Activated CD4-positive, alpha-beta T cell treated with anti-CD3 and anti-CD28 coated beads, Interleukin-2, Interleukin-6, amounts not matched to agents 100 ng/mL and 50 ng/mL, durations not matched to agents 16 hours and 8 hours (primary cell): ENCODE measurements at regions not wholly inside any gene's neighbourhood (a gene's known extent, or its start where the extent isn't known, plus 50 kb on each side); places are given as distances from the start of the nearest gene placed in this dataset.

Source experiments
- DNase-seq: peaks from one replicate; pipeline ENCODE4 v3.0.0-alpha.2; 2020

GRCh38 chr19:28522545-28522922, 690.4 kb downstream of the UQCRFS1 start:
- DNase-seq, result no peak

DNA sequence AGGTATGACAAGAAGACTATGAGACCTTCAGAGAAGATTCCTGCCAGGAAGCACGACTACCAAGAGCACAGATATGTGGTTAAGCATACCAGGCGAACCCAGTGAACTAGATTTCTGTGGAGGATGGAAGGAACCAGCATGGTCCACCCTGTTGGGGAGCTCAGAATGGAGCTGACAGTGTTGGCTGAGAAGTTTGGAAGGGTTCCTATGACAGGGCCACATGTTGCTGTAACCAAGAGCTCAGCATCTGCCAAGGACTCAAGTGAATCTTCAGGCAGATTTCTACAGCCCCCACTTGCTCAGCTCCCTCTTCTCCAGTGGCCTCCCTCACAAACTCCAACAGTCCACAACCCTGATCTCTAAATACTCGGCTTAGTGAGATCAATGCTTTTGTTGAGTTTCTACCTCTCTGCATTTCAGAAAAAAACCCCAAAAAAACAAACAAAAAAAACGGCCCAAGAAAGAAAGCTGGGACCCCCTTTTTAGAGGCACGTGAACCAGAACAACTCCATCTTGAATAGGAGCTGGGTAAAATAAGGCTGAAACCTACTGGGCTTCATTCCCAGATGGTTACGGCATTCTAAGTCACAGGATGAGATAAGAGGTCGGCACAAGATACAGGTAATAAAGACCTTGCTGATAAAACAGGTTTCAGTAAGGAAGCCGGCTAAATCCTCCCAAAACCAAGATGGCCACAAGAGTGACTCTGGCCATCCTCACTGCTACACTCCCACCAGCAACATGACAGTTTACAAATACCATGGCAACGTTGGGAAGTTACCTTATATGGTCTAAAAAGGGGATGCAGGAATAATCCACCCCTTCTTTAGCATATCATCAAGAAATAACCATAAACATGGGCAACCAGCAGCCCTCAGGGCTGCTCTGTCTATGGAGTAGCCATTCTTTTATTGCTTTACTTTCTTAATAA, 691.1 kb downstream of the UQCRFS1 start:
- DNase-seq, result no peak

- no peak for DNase-seq
Measured at GRCh38 chr19:28520998-28521568, 691.9 kb downstream of the UQCRFS1 start.

DNA sequence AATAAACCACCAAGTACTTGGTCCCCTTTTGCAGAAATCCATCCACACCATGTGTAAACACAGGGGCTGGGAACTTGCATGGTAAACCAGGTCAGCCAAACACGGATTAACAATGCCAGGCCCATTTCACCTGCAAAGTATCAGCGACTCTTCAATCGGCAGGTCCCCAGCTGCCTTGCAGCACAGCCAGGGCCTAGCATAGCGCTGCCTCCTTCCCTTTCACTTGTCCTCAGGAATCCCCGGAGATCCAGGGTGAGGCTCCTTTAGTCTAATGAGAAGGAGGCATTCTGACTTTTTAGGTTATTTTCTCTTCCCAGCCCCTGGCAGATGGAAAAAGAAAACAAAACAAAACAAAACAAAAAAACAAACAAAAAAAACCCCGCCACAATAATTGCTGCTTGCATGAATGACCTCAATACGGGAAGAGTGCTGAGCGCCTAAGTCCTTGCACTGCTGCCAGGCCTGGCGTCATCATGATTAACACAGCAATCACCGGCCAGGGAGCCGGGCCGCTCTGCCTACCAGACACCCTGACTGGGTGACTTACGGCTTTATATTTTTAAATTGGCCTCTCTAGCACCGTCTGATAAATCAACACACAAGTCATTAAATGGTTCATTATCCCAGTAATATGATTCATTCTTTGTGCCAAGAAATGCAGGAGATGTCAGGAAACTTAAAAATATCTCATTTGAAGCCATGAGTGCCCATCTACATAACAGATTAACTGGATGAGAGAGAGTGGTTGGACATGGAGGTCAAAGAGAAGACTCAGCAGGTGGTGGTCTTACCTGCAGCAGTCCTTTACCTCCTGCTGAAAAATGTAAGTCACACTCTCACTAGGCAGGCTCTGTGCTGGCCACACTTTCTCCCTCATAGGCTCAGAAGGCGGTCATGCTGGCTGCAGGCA, 692.7 kb downstream of the UQCRFS1 start:
- DNase-seq, result no peak

DNA sequence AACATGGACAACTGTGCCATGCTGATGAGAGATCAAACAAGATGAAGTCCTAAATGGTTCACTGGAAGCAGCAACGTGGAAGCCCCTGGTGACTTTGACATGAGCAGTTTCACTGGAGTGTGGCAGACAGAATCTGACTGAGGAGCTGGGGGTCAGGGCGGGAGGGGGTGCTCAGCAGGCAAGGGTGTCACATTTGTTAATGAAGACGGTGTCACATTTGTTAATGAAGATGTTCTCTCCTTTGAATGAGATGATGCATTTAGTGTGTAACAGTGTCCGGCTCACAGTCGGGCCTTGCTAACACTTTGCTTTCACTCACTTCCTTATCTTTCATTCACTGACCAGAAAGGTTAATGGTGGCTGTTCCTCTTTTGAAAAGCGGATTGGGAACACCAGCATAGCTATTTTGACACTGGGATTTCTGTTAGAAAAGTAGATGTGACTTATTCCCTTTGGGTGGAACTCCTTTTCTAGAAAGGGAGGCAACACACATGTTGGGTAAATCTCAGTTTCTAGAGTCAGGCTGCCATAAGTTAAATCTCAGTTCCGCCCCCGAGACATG, 693.7 kb downstream of the UQCRFS1 start:
- DNase-seq, result no peak

DNA sequence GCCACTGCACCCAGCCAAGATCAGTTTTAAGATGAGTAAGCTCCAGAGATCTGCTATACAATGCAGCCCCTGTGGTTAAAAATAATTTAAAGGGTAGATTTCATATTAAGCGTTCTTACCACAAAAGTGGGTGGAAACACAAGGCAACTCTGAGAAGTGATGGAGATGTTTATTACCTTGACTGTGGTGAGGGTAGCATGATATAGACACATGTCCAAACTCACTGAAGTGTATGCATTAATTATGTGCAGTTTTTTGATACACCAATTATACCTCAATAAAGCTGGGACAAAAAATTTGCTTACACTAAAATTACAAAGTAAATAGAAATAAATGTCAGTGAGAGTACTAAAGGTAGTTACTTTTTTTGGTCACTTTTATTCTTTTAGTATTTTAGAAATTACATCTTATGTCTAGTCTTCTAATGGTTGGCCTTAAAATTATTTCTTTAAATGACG, 696.5 kb downstream of the UQCRFS1 start:
- no peak for DNase-seq

GRCh38 chr19:28514166-28514565, 698.8 kb downstream of the UQCRFS1 start:
- DNase-seq, result no peak

- DNase-seq, result no peak
Measured at GRCh38 chr19:28511655-28512054, 701.3 kb downstream of the UQCRFS1 start.

DNA sequence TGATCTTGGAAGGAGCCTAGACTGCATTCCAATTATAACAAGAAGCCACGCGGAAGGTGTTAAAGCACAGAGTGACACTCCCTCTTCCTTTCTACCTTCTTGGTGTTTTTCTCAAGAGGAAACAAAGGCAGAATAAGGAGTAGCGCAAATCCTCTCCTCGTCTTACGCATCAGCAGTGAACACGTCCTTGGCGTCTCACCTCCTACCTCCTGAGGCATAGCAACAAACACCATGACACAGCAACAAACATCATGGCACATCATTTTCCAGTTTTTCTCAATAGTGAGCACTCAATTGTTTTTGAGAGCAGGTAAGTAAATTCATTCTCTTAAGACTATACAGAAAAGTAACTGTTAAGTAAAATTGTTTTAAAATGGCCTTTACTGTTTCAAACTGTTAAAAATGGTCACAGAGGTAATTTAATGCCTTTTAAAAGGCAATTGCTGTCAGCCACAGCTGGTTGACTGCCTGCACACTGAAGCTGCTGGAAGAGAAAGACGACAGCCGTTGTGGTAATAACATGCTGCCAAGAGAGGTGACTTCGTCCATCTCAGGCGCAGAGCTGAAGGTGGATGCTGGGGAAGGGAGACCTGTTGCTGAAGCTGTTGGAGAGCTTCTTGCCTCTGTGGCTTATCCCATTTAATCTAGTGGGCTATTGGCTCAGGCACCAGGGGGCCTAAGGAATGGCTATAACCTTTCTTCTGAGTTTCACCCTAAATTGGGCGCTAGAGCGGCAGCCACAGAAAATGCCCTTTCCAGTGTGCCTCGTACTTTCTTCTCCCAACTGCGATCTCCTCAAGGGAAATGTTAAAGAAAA, 703.7 kb downstream of the UQCRFS1 start:
- no peak for DNase-seq

DNA sequence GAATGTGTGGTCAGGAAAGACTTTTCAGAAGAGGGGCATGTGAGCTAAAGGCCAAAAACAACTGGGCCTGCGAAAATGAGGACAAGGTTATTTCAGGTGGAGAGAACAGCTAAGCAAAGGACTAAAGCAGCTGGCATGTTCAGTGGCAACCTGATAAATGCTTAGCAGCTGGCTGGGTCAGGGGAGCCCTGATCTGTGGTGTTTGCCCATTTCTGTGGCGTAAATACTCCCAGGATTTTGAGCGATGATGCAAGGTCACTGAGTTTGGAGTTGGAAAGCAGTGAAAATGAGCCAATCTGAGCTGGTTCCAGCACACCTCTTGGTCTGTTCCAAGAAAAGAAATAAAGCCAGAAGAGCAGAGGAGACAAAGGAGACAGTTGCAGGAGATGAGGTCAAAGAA, 704.3 kb downstream of the UQCRFS1 start:
- no peak for DNase-seq

GRCh38 chr19:28505933-28506332, 707.0 kb downstream of the UQCRFS1 start:
- no peak for DNase-seq

DNA sequence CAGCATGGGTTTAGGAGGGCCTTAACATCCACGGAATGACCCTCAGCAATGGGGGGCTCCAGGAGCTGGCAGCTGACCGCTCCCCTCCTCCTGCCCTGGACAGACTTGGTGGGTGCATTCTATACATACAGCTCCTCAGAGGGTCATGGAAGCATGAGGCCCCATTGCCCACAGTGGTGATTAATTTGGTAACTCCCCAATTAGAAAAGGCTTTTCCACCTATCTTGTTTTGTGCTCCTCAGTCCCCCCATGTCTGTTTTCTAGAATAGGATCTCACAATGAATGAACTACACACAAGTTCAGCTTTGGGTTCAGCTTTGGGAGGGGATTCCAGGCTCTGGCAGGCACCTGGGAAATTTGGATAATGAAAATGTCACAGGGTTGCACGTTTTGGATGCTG, 707.8 kb downstream of the UQCRFS1 start:
- no peak for DNase-seq

DNA sequence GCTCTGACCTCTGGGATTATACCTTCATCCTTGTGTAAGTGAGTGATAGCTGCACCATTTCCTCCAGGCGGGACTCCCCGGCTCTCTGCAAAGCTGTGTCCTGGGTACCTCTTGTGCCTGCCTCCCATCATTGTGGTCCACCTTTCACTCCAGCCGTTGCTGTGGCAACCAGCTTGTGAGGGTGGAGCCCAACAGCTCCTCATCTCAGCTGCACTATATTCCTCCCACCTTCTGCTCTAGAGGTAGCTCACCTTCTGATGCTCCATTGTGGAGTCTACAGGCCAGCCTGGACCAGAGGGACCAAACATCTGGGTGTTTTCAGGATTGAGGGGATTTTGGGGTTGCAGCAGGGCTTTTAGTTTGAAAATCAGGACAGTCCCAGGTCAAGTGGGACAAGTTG, 708.2 kb downstream of the UQCRFS1 start:
- DNase-seq, result no peak

DNA sequence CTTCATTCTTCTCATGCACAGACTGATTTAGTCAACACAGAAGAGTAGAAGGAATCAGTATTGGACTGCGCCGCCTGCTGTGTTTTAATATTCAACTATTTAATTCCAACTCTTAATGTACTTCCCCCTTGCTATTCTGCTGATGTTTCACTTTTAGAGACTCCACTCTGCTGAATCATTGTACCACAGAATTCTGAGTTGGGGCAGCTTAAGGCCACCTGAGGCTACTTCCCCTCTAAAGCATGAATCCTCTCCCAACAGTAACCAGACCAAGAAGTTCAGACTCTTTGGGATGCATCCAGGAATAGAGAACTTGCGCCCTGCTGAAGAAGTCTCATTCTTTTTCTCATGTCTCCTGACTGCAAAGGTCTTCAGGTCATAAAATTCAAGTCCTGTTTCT, 708.8 kb downstream of the UQCRFS1 start:
- no peak for DNase-seq

GRCh38 chr19:28502879-28503734, 709.8 kb downstream of the UQCRFS1 start:
- no peak for DNase-seq

- no peak for DNase-seq
Measured at GRCh38 chr19:28501976-28502375, 711.0 kb downstream of the UQCRFS1 start.

GRCh38 chr19:28500982-28501630, 711.8 kb downstream of the UQCRFS1 start:
- no peak for DNase-seq

DNA sequence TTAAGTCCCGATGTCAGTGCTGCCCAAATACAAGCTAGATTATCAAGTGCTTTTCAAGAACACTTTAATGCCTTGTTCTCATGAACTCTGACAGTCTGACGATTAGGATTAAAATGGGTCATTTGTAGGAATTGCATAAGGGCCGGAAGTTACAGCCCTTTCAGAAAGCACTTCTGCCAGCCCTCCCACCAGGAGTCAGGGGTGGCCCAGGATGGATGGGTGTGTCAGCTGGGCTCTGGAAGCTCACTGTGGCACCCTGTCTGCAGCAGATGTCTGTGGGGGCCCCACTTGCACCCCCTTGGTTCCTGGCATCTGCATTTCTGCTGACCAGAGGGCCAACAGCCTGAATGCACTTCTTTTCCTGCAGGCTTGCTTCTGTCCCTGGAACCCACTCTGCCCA, 712.7 kb downstream of the UQCRFS1 start:
- DNase-seq, result no peak

GRCh38 chr19:28498404-28498976, 714.5 kb downstream of the UQCRFS1 start:
- no peak for DNase-seq

GRCh38 chr19:28497887-28498286, 715.1 kb downstream of the UQCRFS1 start:
- no peak for DNase-seq
